GM18867 (cell line): ENCODE measurements at regions not wholly inside any gene's neighbourhood (a gene's known extent, or its start where the extent isn't known, plus 50 kb on each side); places are given as distances from the start of the nearest gene placed in this dataset.
A peak's percentile ranks its signal among the peaks of the same experiment; 100 is the strongest.
"Not testable (repeated sequence)": the region's sequence is repeated elsewhere in the genome, so short reads cannot be mapped to it uniquely, and the experiment has no call there.

Experiments
- ATAC-seq: cut with Tn5 transposase; IDR thresholded peaks from one replicate; pipeline ENCODE4 v1.9.1; 2021; ENCODE audit warnings: mild to moderate bottlenecking, moderate library complexity; ENCODE audit not compliant: unreplicated experiment

DNA sequence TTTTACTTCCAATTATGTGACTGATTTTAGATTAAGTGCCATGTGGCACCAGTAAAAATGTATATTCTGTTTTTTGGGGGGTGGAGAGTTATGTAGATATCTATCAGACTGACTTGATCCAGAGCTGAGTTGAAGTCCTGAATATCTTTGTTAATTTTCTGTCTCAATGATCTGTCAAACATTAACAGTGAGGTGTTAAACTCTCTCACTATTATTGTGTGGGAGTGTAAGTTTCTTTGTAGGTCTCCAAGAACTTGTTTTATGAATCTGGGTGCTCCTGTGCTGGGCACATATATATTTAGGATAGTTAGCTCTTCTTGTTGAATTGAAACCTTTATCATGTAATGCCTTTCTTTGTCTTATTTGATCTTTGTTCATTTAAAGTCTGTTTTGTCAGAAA lies 276.5 kb upstream of the USP25 start:
- ATAC-seq = no peak

DNA sequence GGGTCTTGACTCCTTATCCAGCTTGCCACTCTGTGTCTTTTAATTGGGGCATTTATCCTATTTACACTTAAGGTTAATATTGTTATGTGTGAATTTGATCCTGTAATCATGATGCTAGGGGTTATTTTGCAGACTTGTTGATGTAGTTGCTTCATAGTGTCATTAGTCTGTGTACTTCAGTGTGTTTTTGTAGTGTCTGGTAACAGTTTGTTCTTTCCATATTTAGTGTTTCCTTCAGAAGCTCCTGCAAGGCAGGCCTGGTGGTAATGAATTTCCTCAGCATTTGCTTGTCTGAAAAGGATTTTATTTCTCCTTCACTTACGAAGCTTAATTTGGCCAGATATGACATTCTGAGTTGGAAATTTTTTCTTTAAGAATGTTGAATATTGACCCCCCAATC lies 276.0 kb upstream of the USP25 start:
- not testable (repeated sequence) for ATAC-seq

DNA sequence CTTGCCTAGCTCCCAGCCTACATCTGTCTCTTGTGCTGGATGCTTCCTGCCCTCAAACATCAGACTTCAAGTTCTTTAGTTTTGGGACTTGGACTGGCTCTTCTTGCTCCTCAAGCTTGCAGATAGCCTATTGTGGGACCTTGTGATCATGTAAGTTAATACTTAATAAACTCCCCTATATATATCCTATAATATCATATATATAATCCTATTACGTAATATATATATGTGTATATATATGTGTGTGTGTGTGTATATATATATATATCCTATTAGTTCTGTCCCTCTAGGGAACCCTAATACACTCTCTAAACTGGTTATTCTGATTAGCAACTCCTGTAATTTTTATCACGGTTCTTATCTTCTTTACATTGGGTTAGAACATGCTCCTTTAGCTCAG lies 274.9 kb upstream of the USP25 start:
- ATAC-seq = not testable (repeated sequence)

DNA sequence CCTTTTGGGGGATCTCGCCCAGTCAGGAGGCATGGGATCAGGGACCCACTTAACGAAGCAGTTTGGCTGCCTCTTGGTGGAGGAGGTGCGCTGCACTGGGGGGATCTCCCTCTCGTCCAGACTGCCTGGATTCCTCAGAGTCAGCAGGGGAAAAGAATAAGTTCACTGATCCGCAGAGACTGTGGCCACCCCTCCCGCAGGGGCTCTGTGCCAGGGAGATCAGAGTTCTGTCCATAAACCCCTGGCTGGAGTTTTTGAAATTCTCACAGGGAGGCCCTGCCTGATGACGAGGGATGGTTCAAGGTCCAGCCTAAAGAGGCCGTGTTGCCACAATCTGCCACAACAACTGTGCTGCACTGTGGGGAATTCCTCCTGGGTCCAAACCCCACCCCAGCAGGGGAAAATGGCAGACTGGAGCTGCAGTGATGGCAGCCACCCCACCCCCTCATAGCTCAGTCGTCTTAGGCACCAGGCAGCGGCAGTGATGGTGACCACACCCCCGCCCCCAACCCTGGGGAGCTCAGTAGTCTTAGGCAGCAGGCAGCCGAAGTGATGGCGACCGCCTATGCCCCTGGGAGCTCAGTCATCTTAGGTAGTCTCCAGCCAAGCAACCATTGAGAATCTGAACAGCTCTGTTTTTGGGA lies 273.8 kb upstream of the USP25 start:
- no peak for ATAC-seq

DNA sequence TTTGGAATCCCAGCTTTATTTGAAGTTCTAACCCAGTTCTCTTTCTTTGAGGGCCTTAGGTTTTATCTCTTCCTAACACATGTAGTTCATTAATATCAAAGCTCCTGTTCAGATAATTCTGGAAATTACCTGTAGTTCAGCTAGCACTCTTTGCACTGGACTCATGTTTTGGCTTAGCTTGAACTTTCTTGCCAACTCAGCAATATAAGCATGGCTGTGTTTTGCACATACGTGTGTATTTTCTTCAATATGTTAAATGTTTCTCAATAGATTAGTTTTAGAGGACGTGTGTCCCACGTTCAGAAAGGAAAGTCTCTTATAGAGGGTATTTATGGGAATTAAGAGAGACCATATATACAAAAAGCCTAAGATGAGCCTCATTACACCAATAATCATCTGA lies 271.8 kb upstream of the USP25 start:
- no peak for ATAC-seq

DNA sequence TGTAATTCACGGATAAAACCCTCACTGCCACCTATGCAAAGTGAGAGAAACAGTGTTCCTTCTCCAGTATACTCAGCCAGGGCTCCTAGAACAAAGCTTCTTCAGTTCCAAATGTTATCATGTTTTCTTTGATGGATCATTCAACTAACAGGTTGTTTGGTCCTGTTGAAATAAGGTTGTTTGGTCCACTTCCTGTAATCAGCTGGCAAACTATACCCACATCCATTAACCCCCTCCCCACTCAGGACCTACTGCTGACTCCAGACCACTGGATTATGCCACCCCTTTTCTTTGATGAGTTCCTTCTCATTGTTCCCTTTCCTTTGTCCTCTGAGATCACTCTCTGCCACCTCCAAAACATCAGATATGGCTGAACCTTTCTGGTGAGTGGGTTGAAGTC lies 267.7 kb upstream of the USP25 start:
- no peak for ATAC-seq

DNA sequence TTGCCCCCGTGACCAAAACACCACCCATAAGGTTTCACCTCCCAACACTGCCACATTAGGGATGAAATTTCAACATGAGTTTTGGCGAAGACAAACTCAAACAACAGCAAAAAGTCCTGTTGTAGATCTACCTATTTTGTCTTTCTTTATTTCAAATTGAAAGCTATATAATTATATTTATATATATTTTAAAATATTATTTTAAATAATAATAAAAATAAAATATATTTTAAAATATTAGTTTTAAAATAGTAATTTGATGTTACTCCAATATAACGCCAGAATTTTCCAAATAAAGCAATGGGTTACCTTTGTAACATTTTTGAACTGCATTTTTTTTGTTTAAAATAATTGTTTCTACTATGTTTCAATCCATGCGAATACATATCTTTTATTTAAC lies 263.5 kb upstream of the USP25 start:
- no peak for ATAC-seq

DNA sequence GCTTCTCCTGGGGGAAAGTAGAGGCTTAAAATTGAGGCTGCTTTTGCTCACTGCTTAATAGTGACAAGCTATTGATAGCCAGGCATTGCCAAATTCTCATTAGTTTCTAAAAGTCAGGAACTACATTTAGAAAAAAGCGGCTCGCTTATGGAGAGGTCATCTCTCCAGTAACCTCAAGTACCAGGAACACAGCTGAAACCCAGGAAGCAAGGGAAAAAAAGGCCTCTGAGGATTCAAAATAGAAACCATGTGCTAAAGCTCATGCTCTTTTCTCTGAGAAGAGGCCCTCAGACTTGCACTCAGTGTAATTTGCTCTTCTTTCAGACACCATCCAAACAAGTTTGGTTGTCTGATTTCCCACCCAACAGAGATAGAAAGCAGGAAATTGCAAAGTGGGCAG lies 261.4 kb upstream of the USP25 start:
- no peak for ATAC-seq

DNA sequence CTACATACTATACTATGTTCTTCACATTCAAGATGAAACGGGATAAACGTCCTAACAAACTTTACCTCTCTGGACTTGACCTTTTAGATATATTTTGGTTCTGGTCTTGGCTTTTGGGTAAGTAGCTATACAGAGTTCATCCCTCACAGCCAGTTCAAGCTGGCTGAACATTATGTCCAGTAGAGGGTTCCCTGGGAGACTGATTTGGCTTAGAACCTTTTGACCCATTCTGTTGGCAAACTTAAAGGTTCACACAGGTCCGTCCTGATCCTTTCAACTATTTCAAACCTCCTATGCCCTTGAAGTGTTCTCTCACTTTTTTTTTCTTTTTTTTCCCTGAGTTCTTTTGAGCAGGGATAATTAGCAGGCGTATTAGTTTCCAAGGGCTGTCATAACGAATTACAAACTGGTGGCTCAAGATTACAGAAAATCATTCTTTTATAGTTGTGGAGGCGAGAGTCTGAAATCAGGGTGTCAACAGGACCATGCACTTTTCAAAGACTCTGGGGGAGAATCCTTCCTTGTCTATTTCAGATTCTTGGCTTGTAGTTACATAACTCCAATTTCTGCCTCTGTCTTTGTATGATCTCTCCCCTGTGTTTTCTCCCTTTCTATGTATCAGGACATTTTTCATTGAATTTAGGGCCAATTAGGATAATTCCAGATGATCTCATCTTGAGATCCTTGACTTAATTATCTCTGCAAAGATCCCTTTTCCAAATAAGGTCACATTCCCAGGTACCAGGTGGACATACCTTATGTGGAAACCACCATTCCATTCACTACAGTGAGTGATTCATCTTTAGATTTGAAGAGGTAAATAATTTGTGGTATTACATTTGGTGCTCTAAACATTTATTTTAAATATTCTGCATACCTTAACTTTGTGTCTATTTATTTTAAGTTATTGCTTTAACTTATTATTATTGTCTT lies 257.4 kb upstream of the USP25 start:
- ATAC-seq = no peak

DNA sequence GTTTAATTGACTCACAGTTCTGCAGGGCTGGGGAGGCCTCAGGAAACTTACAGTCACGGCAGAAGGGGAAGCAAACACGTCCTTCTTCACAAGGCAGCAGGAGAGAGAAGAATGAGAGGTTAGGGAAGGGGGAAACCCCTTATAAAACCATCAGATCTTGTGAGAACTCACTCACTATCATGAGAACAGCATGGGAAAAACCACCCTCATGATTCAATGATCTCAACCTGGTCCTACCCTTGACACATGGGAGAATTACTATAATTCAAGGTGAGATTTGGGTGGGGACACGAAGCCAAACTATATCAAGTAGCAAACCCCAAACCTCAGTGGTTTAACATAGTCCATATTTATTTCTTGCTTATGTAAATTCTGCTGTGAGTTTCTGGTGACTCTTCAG lies 252.0 kb upstream of the USP25 start:
- ATAC-seq = not testable (repeated sequence)

DNA sequence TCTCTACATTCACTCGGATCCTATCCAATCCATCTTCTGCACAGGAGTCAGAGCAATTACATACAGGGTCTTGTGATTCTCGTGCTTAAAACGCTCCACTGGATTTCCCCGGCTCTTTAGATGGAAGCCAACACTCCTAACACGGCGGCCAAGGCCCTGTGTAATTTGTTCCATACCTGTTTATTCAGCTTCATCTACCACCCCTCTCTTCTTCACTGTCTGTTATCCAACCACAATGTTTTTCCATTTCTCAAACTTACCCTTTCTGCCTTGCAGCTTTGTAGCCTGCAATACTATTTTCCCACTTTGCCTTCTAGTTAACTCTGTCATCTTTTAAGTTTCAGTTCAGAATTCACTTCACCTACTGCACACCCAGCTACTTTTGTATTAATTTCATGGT lies 249.6 kb upstream of the USP25 start:
- ATAC-seq = no peak

DNA sequence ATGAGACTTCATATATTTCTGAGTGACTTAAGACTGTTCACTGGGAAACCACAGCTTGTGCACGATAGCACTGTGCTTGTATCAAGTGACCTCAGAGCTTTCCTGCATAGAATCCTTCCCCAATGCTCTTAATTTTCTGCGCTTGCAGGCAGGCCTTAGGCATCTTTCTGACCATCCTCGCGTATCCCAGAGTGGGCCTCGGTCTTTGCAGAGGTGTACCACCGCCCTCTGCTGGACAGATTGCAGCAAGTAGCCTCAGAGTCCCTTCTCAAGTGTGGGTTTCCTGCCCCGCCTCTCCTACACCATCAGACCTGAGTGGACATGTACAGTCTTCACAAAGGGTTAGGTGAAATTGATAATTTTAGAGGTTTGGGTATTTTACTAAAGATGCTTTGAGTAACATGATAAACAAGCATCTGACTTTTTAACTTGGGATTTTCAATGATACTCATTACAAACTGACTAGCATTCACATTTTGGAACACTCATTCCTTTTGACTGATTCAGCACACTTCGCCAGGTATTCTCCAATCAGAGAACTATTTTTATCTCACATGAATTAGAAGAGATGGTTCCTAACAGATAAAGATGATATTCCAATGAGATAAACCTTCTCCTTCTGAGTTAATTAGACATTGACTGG lies 246.5 kb upstream of the USP25 start:
- peak; percentile 99 for ATAC-seq

DNA sequence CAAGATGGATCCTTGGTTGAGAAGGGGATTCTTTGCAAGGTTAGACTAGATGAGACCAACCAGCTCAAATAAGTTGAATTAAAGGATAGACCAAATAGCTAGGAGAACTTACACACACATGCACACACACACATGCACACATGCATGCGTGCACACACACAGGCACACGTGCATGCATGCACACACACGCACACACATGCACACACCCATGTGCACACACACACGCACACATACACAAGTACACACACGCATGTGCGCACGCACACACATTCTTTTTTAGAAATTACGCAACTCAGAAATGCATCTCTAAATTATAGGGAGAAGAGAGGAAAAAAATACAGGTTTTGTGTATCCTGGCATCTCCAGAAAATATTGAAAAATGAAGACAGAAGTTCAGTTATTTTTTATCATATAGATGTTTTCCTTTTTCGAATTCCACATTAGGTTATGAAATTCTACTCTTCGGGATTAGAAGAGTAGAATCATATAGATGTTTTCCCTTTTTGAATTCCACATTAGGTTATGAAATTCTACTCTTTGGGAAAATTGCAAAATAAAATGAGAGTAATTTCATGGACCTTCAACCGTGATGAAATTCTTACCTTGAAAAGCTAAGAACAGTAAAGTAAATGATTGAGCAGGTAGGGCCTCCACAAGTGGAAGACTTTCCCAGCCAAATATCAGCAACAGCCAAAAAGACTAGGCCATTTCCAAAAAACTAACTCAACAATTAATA lies 243.2 kb upstream of the USP25 start:
- ATAC-seq = no peak

DNA sequence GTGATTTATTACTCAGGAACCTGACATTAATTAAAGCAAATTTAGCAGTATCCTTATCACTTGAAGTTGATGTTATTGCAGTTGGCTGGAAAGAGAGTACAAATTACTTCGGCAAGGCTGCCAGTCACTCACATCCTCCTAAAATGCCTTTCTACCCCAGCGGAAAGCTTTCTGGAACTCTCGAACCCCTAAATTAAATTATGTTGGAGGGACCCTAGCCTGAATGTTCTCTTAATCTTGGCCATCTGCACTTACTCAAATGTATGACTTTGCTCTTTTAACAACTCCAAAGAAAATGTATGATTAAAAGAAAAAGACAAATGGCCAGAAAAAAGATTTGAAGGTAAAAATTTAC lies 242.6 kb upstream of the USP25 start:
- no peak for ATAC-seq

DNA sequence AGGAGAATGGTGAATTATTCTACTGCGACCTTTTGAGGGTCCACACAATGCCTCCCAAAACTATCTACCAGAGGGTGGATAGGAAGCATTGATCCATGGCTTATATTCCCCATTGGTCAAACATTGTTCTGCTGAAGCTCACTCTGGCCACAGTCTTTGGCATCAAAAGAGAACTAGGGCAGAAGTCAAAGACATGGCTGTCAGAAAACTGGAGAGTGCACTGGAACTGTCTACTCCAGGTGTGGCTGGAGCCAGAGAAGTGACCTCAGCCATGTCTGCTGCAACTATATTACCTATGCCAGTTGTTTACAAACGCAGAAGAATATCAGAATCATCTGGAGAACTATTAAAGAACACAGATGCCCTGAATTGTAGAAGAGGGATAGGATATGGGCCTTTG lies 238.7 kb upstream of the USP25 start:
- ATAC-seq = no peak

DNA sequence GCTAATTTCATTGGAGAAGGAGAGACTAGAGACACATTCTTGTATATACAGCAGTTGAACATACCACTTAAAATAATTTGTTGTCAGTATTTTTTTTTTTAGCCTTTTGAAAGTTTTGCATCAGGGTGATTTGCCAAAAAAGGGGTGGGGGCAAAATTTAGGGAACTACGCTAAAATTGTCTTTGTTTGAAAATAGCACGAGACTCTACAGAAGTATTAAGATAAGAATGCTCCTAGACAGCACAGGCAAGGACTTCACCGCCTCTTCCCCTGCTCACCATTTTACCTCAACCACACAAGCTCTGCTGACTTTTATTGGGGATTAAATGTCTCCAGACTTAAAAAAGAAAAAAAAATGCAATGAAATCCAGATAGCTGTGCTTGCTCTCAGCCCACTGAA lies 236.1 kb upstream of the USP25 start:
- ATAC-seq = no peak

DNA sequence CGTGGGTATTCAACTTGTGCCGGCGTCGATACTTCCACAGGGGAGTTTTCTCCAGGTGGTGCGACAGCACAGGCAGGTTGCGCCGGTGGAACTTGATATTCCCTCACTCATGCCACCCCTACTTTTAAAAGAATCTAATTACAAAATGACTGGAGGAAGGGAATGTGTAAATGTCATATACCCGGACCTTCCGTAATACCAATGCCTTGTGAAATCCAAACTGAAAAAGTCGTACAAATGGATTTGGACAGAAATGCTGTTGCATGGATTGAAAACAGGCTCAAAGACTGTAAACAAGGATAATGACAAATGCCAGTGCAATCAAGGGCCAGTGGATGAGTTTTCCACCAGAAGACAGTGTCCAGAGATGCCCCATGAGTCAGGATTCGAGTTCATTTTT lies 235.3 kb upstream of the USP25 start:
- ATAC-seq = no peak

DNA sequence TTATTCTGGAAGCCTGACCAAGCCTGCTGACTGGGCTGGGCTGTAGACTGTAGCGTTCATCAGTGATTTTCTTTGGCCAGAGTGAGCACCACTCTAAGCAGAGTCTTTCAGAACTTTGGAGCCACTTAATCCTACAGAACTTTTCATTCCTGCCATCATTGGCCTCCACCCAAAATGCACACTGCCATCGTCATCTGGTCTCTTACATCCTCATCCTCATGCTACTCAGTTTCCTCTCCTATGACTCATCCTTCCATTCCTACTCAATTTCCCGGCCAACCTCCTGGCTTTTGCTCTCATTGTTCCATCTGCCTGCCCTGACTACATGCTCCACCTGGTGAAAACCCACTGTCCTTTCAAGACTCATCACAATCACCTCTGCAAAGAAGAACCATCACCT lies 233.8 kb upstream of the USP25 start:
- no peak for ATAC-seq

DNA sequence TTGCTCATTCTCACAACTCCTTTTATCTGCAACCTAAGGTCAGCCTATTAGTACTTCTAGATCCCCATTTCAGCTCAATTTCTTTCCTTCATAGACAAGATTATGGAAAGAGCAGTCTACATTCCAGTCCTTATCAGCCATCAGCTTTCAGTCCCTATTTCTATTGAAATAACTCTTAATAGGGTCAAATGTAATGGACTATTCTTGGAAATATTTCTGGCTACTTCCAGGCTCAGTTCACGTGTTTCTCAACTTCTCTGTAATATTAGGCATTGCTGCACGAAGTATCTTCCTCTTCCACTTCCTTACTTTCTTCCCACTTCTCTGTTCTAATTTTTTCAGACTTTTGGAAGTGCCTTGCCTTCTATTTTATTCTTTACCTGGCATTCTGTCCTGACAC lies 232.9 kb upstream of the USP25 start:
- ATAC-seq = no peak

DNA sequence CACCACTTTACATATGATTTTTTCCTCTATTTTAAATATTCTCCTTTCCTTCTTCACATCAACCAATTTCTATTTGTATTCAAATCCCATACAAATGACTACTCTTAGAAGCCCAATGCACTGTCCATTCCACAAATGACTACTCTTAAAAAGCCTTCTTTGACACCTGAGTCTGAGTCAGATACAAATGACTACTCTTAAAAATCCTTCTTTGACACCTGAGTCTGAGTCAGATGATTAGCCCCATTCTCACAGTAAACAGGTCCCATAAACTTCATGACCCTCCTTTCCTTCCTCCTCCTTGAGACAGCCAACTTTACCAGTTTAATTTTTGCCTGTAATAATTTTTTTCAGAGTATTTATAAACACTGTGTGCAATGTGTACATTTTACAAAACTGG lies 231.3 kb upstream of the USP25 start:
- ATAC-seq = no peak

DNA sequence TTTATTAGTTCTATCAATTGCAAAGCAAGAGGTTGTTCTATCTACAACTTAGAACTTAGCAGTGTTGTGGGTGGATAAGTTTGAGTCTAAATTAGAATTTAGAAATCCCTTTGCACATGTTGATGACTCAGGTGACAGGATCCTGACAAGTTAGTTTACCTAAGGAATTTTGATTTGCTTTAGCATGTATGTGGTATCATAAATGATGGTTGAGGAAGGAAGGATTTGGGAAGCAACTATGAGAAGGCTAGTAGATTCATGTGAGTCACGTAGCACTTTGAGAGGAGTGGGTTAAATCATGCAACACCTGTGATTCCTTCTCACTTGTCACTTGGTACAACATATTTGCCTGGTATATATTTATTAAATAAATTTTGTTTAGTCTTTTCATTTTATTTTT lies 223.7 kb upstream of the USP25 start:
- no peak for ATAC-seq
